ENCODE measurements at regions not wholly inside any gene's neighbourhood (a gene's known extent, or its start where the extent isn't known, plus 50 kb on each side); places are given as distances from the start of the nearest gene placed in this dataset.

DNA sequence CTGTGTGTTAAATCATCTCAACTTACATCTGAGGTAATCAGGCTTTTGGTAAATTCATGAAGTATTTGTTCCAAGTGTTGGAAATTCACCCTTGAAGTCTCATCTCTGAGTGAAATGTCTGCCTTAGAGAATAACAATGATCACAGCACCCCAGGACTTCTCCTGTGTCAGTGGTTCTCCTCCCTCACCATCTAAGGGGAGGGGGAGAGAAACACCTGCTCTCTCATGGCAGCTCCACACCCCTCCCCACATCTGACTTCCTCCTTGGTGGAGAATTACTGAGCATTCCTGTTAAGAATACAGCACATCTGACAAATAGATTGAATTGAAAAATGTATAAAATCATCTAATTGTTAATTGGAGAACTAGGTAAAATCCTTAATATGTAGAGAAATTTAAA lies 532.1 kb downstream of the RNF144A start:
- TF ChIP-seq CTCF (IDR thresholded peaks at IDR 0.05), result no peak
- TF ChIP-seq POLR2A (IDR thresholded peaks at IDR 0.05), result no peak
- TF ChIP-seq POLR2AphosphoS5 (IDR thresholded peaks at IDR 0.05), result no peak
- TF ChIP-seq EP300 (IDR thresholded peaks at IDR 0.05), result no peak
